Lower lobe of right lung (tissue), 2 donors: ENCODE measurements at regions not wholly inside any gene's neighbourhood (a gene's known extent, or its start where the extent isn't known, plus 50 kb on each side); places are given as distances from the start of the nearest gene placed in this dataset.

Experiments used
- ATAC-seq, 2 donors: fragments of 200-7000 bp; cut with Tn5 transposase; one replicate each; pipeline ENCODE4 v1.9.1; 2020 to 2022; ENCODE audit warnings: mild to moderate bottlenecking in 2 of 2, moderate library complexity in 2 of 2
- DNase-seq: peaks from one replicate; pipeline ENCODE4 v3.0.0-alpha.2; 2020
- H3K27ac ChIP-seq: fragments of 200-600 bp; one replicate; pipeline ENCODE4 v1.8.0; 2022
- H3K27me3 ChIP-seq: fragments of 200-600 bp; one replicate; pipeline ENCODE4 v1.8.0; 2022; ENCODE audit warnings: low read depth
- H3K36me3 ChIP-seq: fragments of 200-600 bp; one replicate; pipeline ENCODE4 v1.8.0; 2022; ENCODE audit warnings: mild to moderate bottlenecking
- H3K4me1 ChIP-seq: fragments of 200-600 bp; one replicate; pipeline ENCODE4 v1.8.0; 2022
- H3K4me3 ChIP-seq: fragments of 200-600 bp; one replicate; pipeline ENCODE4 v1.8.0; 2022; ENCODE audit warnings: mild to moderate bottlenecking
- H3K9me3 ChIP-seq: fragments of 200-600 bp; one replicate; pipeline ENCODE4 v1.8.0; 2022
- CTCF ChIP-seq: fragments of 200-600 bp; IDR thresholded peaks from one replicate; pipeline ENCODE4 v1.8.0; 2022; ENCODE audit warnings: antibody characterized with exemption, mild to moderate bottlenecking
- intact Hi-C: fragments of 100-400 bp; cut with DNase I; formaldehyde crosslinking; loops from one replicate; pipeline ENCODE4 v1.11.0; 2022
- donor health status: DM: no; HTN: yes; CAD: no; lungs with severe emphysema.

- H3K4me3 ChIP-seq: no peak overlapping the region
- no peak for DNase-seq
- H3K36me3 ChIP-seq: no peaks in the 10 kb centered on the region
- no peak for TF ChIP-seq CTCF
- peaks cover 15% of the 10 kb centered on the region for H3K9me3 ChIP-seq
- no peak for ATAC-seq
- H3K4me1 ChIP-seq: no peaks in the 10 kb centered on the region
- no peak overlapping the region for H3K27ac ChIP-seq
- H3K27me3 ChIP-seq: no peaks in the 10 kb centered on the region
- intact Hi-C loops: no loop called here
Measured at GRCh38 chr5:117262572-117263131, 688.0 kb upstream of the SEMA6A start.

GRCh38 chr5:117261948-117262571, 687.4 kb upstream of the SEMA6A start:
- Histone ChIP-seq H3K9me3 (peaks cover 15% of the 10 kb centered on the region), H3K4me1 (no peaks in the 10 kb centered on the region), H3K4me3 (no peak overlapping the region), H3K27me3 (no peaks in the 10 kb centered on the region), H3K36me3 (no peaks in the 10 kb centered on the region), H3K27ac (no peak overlapping the region)
- TF ChIP-seq CTCF: no peak
- DNase-seq (no peak), ATAC-seq (no peak)
- intact Hi-C loops: no loop called here

- DNase-seq: no peak
- intact Hi-C loops: no loop called here
Measured at GRCh38 chr5:117255211-117256027, 680.8 kb upstream of the SEMA6A start.

GRCh38 chr5:117252566-117252965, 677.9 kb upstream of the SEMA6A start:
- TF ChIP-seq CTCF: no peak
- H3K9me3 ChIP-seq: no peaks in the 10 kb centered on the region
- H3K4me3 ChIP-seq: no peak overlapping the region
- intact Hi-C loops: no loop called here
- no peaks in the 10 kb centered on the region for H3K27me3 ChIP-seq
- H3K36me3 ChIP-seq: no peaks in the 10 kb centered on the region
- H3K4me1 ChIP-seq: no peaks in the 10 kb centered on the region
- H3K27ac ChIP-seq: no peak overlapping the region
- DNase-seq (no peak), ATAC-seq (no peak)

More at GRCh38 chr5:117255211-117256027, 680.8 kb upstream of the SEMA6A start:
- no peaks in the 10 kb centered on the region for H3K27me3 ChIP-seq
- no peak overlapping the region for H3K27ac ChIP-seq
- H3K9me3 ChIP-seq: no peaks in the 10 kb centered on the region
- ATAC-seq: no peak
- H3K4me1 ChIP-seq: no peaks in the 10 kb centered on the region
- TF ChIP-seq CTCF: no peak
- no peak overlapping the region for H3K4me3 ChIP-seq
- no peaks in the 10 kb centered on the region for H3K36me3 ChIP-seq

GRCh38 chr5:117249086-117249815, 674.6 kb upstream of the SEMA6A start:
- DNase-seq: no peak
- ATAC-seq: no peak
- Histone ChIP-seq H3K4me3 (no peak overlapping the region), H3K27me3 (no peaks in the 10 kb centered on the region), H3K9me3 (no peaks in the 10 kb centered on the region), H3K36me3 (no peaks in the 10 kb centered on the region), H3K27ac (no peak overlapping the region), H3K4me1 (no peaks in the 10 kb centered on the region)
- TF ChIP-seq CTCF: no peak
- intact Hi-C loops: no loop called here
